Fibroblast of villous mesenchyme (primary cell): ENCODE measurements at regions not wholly inside any gene's neighbourhood (a gene's known extent, or its start where the extent isn't known, plus 50 kb on each side); places are given as distances from the start of the nearest gene placed in this dataset.
"Not testable (repeated sequence)": the region's sequence is repeated elsewhere in the genome, so short reads cannot be mapped to it uniquely, and the experiment has no call there.

Experiments used
- DNase-seq: peaks from one replicate; pipeline ENCODE4 v3.0.0-alpha.2; 2010; ENCODE audit warnings: low read depth
- H3K4me3 ChIP-seq: 2 replicates; pipeline ENCODE4 v1.5.1; 2011; ENCODE audit warnings: low read depth, mild to moderate bottlenecking, low read length
- CTCF ChIP-seq: IDR thresholded peaks from 2 replicates; pipeline ENCODE4 v1.5.1; 2012; ENCODE audit warnings: low read depth, mild to moderate bottlenecking, low read length; ENCODE audit not compliant: insufficient read depth

- DNase-seq: no peak
- TF ChIP-seq CTCF: no peak
- no peak overlapping the region for H3K4me3 ChIP-seq
Measured at GRCh38 chr2:83113953-83114352, 1345.1 kb downstream of the SUCLG1 start.

- H3K4me3 ChIP-seq: no peak overlapping the region
- no peak for TF ChIP-seq CTCF
- no peak for DNase-seq
Measured at GRCh38 chr2:83112858-83113257, 1346.2 kb downstream of the SUCLG1 start.

GRCh38 chr2:83109284-83109683, 1349.8 kb downstream of the SUCLG1 start:
- DNase-seq: no peak
- H3K4me3 ChIP-seq: no peak overlapping the region
- TF ChIP-seq CTCF: no peak

GRCh38 chr2:83106853-83107252, 1352.2 kb downstream of the SUCLG1 start:
- no peak for TF ChIP-seq CTCF
- no peak for DNase-seq
- H3K4me3 ChIP-seq: no peak overlapping the region

- no peak overlapping the region for H3K4me3 ChIP-seq
- TF ChIP-seq CTCF: no peak
- no peak for DNase-seq
Measured at GRCh38 chr2:83104202-83104601, 1354.9 kb downstream of the SUCLG1 start.

GRCh38 chr2:83103613-83104012, 1355.5 kb downstream of the SUCLG1 start:
- no peak overlapping the region for H3K4me3 ChIP-seq
- no peak for TF ChIP-seq CTCF
- DNase-seq: peak; percentile 90

GRCh38 chr2:83089051-83089450, 1370.0 kb downstream of the SUCLG1 start:
- not testable (repeated sequence) for DNase-seq, H3K4me3 ChIP-seq

GRCh38 chr2:83085869-83086268, 1373.2 kb downstream of the SUCLG1 start:
- H3K4me3 ChIP-seq: no peak overlapping the region
- DNase-seq: no peak
- no peak for TF ChIP-seq CTCF
